ENCODE measurements at regions not wholly inside any gene's neighbourhood (a gene's known extent, or its start where the extent isn't known, plus 50 kb on each side); places are given as distances from the start of the nearest gene placed in this dataset.

DNA sequence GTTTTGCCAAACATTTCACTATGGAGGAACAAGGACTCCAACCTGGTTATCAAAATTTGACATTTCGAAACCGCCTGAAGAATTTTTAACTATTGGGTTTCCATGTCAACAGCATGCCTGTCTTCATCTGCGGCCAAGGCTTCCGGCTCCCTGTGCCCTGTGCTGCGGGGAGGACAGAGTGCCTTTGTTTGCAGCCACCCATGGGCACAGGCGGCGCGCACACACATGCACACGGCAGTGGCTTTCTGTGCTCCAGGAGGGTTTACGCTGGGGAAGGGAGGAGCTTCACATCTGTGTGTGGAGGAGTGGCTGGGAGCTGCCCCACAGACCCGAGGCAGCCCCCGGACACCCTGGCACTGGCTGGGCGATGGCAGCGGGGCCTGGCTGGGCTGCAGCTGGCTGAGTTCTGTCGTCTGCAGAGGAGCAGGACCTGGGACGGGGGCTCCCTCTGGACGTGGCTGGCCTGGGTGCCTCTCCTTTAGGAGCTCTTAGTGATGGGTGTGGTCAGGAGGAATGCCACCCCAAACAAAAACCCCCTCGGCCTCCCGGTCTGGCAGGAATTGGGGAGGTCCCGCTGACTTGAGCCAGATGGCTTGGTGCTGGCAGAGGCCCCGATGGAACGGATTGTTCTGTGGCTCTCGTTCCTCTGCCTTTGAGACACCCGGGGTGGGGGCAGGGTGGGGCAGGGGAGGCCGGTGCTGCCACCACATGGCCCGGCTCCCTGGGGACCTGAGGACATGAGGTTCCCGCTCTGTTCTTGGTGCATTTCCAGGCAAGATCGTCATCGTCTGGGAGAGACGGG lies 1290.9 kb downstream of the BRD1 start:
- Histone ChIP-seq H3K4me3 (ENCODE audit: low read depth, low read length) (no peak overlapping the region), H3K27me3 (ENCODE audit: control insufficient read depth, insufficient read depth, low read length) (no peaks in the 10 kb centered on the region), H3K36me3 (ENCODE audit: control insufficient read depth, insufficient read depth, low read length) (no peaks in the 10 kb centered on the region)
- TF ChIP-seq, protein P1, sequence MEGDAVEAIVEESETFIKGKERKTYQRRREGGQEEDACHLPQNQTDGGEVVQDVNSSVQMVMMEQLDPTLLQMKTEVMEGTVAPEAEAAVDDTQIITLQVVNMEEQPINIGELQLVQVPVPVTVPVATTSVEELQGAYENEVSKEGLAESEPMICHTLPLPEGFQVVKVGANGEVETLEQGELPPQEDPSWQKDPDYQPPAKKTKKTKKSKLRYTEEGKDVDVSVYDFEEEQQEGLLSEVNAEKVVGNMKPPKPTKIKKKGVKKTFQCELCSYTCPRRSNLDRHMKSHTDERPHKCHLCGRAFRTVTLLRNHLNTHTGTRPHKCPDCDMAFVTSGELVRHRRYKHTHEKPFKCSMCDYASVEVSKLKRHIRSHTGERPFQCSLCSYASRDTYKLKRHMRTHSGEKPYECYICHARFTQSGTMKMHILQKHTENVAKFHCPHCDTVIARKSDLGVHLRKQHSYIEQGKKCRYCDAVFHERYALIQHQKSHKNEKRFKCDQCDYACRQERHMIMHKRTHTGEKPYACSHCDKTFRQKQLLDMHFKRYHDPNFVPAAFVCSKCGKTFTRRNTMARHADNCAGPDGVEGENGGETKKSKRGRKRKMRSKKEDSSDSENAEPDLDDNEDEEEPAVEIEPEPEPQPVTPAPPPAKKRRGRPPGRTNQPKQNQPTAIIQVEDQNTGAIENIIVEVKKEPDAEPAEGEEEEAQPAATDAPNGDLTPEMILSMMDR (IDR thresholded peaks at IDR 0.05; ENCODE audit: insufficient read depth, low read length, severe bottlenecking), result no peak
- DNase-seq (ENCODE audit: low read depth), result no peak
- FAIRE-seq, result no peak

DNA sequence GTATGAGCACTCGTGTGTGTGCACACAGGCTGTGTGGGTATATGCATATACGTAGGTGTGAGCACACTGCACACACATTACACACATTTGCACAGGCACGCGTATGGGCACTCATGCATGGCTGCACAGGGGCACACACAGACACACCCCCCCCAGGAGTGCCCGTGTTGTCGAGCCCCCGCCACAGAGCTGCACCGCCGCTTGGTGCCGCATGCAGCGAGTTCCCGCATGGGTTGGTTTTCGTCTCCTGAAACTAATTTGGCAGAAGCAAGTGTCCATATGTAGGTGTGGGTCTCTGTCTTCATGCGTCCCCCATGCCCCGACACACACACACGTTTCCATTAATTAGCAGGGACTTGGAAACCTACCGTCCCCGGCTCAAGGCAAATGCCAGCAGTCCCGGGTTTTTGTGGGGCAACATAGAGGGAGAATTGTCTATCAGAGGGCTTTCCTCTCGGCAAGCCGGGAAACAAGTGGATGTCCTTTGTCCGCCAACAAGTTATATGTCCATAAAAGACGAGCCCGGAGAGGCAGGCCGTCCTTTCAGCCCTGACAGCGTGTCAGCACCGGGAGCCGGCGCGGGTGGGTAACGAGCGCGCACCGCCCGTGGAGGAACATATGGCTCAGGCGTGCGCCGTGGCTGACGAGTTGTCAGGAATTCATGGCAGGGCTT lies 1291.7 kb downstream of the BRD1 start:
- Histone ChIP-seq H3K27me3 (ENCODE audit: control insufficient read depth, insufficient read depth, low read length) (no peaks in the 10 kb centered on the region), H3K36me3 (ENCODE audit: control insufficient read depth, insufficient read depth, low read length) (no peaks in the 10 kb centered on the region), H3K4me3 (ENCODE audit: low read depth, low read length) (no peak overlapping the region)
- TF ChIP-seq, protein P1 (IDR thresholded peaks at IDR 0.05; ENCODE audit: insufficient read depth, low read length, severe bottlenecking), result no peak
- FAIRE-seq (no peak), DNase-seq (ENCODE audit: low read depth) (no peak)

DNA sequence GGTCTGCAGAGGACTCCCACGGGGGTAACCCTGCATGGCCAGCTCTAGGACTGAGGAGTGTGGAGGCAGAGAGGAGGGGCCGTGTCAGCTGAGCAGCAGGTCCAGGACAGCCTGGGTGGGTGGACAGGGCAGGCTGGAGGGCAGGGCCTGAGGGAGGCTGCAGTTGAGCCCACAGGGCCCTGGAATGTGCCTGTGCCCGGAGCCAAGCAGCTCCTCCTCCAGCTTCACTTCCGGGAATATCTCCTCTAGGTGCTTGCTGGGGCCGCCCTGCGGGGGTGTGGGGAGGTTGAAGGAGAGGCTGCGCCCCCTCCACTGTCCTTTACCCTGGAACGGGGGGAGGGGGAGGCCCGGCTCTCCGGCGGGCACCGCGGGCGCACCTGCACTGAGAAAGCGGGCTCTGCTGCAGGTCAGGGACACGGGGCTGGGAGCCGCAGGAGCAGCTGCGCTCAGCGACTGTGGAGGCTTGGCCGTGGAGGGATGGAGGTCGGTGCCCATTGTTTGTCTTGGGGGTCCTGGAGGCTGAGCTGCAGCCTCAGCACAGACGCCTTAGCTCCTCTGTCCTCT lies 1293.2 kb downstream of the BRD1 start:
- H3K36me3 ChIP-seq (ENCODE audit: control insufficient read depth, insufficient read depth, low read length), result no peaks in the 10 kb centered on the region
- H3K4me3 ChIP-seq (ENCODE audit: low read depth, low read length), result no peak overlapping the region
- no peaks in the 10 kb centered on the region for H3K27me3 ChIP-seq (ENCODE audit: control insufficient read depth, insufficient read depth, low read length)
- FAIRE-seq (no peak), DNase-seq (ENCODE audit: low read depth) (no peak)
- TF ChIP-seq, protein P1 (IDR thresholded peaks at IDR 0.05; ENCODE audit: insufficient read depth, low read length, severe bottlenecking), result no peak

DNA sequence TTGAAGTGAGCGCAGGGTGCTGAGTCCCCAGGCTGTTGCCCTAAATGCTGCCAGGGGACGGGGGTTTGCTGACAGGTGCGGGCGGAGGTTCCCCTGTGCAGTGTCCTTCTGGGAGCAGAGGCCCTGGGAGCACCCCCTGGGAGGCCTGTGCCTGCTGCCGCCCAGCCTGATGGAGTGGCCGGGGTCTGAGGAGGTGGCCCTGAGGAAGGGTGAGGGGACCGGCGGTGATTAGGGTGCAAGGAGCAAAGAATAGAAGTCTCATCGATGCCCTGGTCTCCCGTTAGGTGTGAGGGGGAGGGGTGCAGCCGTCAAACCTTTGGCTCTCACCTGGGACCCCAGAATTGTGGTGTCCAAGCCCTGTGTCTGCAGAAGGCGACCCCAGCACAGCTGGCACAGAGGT lies 1294.7 kb downstream of the BRD1 start:
- DNase-seq (ENCODE audit: low read depth) (no peak), FAIRE-seq (no peak)
- TF ChIP-seq, protein P1 (IDR thresholded peaks at IDR 0.05; ENCODE audit: insufficient read depth, low read length, severe bottlenecking), result no peak

DNA sequence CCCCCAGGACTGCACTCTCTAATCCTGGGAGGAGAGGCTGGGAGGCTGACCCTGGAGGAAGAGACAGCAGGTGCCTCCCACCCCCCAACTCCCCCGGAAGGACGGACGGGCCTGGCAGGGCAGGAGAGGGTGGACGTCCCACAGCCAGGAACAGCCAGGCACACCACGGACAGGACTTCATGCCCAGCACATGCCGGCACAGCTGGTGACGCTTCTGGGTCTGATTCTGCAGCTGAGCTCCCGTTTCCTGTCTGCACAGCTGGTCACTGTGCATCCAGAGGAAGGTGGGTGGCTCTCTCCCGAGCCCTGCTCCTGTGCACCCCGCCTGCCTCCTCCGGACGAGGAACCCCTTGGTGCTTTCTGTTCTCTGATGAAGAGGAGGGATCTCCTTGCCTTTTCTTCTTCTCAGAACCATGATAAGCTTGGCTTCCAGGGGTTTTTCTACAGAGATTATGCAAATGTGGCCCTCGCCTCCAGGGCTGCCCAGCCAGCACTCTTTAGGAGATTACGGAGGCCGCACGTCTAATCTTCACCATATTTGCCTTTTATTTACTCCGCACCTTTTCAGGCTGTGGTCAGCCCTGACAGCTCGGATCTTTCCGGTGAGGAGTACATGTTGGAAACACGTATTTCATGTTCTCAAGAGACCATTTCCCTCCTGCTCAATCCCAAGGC lies 1295.8 kb downstream of the BRD1 start:
- DNase-seq (ENCODE audit: low read depth) (no peak), FAIRE-seq (no peak)
- Histone ChIP-seq H3K4me3 (ENCODE audit: low read depth, low read length) (no peak overlapping the region), H3K27me3 (ENCODE audit: control insufficient read depth, insufficient read depth, low read length) (no peaks in the 10 kb centered on the region), H3K36me3 (ENCODE audit: control insufficient read depth, insufficient read depth, low read length) (no peaks in the 10 kb centered on the region)
- TF ChIP-seq, protein P1 (IDR thresholded peaks at IDR 0.05; ENCODE audit: insufficient read depth, low read length, severe bottlenecking), result no peak

More for the DNA sequence above, 1294.7 kb downstream of the BRD1 start:
- Histone ChIP-seq H3K36me3 (ENCODE audit: control insufficient read depth, insufficient read depth, low read length) (no peaks in the 10 kb centered on the region), H3K4me3 (ENCODE audit: low read depth, low read length) (no peak overlapping the region), H3K27me3 (ENCODE audit: control insufficient read depth, insufficient read depth, low read length) (no peaks in the 10 kb centered on the region)

All from bronchial epithelial cell (primary cell).